Left renal pelvis (tissue), 4 donors: ENCODE measurements at regions not wholly inside any gene's neighbourhood (a gene's known extent, or its start where the extent isn't known, plus 50 kb on each side); places are given as distances from the start of the nearest gene placed in this dataset.

Experiments
- DNase-seq, 4 donors: peaks; one replicate each; pipeline ENCODE4 v3.0.0-alpha.2; 2013; ENCODE audit warnings: low read depth in 4 of 4, low spot score in 3 of 4

GRCh38 chr6:12648171-12648570 lies 68.4 kb upstream of the PHACTR1 start:
- DNase-seq = no peak

GRCh38 chr6:12649325-12649724 lies 67.2 kb upstream of the PHACTR1 start:
- DNase-seq = no peak

GRCh38 chr6:12653486-12653885 lies 63.1 kb upstream of the PHACTR1 start:
- no peak for DNase-seq

- DNase-seq = no peak
These were observed 62.5 kb upstream of the PHACTR1 start for GRCh38 chr6:12654107-12654506.

- no peak for DNase-seq
These were observed 62.1 kb upstream of the PHACTR1 start for GRCh38 chr6:12654514-12654913.

GRCh38 chr6:12656906-12657305 lies 59.7 kb upstream of the PHACTR1 start:
- DNase-seq = no peak

- DNase-seq = no peak
These were observed 58.7 kb upstream of the PHACTR1 start for GRCh38 chr6:12657884-12658283.

- DNase-seq = no peak
These were observed 55.0 kb upstream of the PHACTR1 start for GRCh38 chr6:12661432-12662089.
